ENCODE measurements at regions not wholly inside any gene's neighbourhood (a gene's known extent, or its start where the extent isn't known, plus 50 kb on each side); places are given as distances from the start of the nearest gene placed in this dataset.

DNA sequence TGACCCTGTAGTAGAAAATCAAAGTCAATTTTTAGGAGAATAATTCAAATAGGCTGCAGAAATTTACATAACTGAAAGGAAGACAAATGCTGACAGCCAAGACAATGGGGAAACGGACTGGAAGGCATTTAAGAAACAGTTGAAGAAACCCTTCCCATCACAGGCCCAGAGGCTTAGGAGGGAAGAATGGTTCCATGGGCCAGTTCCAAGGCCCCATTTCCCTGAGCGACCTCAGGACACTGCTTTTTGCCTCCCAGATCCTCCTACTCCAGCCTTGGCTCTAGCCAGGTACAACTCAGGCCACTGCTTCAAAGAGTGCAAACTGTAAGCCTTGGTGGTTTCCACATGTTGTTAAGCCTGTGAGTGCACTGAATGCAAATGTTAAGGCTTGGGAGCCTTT lies 184.1 kb upstream of the SGCD start:
- DNase-seq (ENCODE audit: low spot score) = no peak

DNA sequence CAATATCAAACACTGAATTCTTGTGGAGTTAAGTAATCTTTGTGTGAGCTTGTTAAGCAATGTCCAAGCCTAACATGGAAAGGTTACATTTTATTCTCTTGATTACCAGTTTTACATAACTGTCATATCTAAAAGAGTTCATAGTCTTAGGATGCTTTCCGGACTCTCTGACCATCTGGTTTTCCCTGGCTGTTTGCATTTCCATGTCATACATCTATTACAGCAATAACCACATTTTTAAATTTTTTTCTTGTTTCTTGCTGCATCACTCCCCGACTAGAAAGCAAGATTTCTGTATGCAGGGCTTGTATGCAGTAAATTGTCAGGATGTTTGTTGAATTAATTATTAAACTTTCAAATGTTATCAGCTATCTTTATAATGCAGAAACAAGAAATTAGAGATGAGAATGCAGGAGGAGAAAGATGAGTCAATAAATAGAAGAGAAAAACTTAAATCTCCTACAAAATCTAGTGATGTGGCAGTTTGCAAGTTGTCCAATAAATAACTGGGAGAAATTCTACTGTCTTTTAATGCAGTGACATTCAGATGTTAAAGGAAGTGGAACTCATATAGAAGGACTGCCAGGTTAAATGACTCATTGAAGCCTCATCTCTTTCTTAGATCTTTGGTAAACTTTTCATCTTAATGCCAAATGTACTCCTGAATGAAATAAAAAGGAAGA lies 179.6 kb upstream of the SGCD start:
- no peak for DNase-seq (ENCODE audit: low spot score)

DNA sequence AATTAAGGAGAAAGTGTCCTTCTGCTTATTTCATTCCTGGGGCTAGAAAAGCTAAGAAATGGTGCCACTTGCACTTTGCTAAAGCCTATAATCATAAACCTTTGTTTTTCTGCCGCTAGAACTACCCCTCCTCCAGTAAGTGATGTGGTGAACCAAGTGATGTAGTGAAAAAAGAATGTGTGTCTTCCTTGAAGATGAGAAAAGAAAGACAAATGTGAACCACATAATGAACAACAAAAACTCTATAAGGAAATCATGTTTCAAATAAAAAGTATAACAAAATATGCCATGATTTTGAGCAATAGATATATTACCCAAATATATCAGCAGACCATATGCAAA lies 179.0 kb upstream of the SGCD start:
- no peak for DNase-seq (ENCODE audit: low spot score)

DNA sequence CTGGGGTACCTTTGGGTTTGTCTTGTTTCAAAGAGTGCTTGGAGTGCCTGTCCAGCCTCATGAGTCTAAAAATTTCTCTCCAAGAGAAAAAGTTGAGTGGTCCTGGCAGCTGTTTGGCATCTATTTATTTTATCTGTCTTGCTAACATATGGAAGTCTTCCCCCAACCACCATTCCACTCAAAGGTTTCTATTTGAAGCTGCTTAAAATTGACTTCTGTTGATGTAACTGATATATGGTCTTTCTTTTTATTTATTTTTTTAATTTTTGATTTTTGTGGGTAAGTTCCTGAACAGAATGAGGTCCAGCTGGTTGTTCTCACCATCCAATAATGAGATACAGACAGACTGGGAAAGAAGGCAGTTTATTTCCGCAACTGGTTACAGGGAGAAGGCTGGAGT lies 178.7 kb upstream of the SGCD start:
- DNase-seq (ENCODE audit: low spot score) = no peak

DNA sequence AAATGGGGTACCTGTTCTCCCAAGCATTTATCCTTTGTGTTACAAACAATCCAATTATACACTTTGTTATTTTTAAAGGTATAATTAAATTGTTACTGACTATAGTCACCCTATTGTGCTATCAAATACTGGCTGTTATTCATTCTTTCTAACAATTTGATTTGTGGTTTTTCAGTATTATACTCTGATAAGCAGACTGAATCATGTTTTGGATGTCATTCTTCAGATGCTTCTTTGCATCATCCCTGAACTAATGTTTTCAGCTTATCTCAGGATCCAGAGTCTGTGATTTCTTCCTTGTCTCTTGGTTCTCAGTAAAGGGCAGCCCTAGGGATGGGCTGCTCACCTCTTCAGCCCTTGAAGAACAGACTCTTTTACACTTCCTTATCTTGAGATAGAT lies 177.8 kb upstream of the SGCD start:
- DNase-seq (ENCODE audit: low spot score) = no peak

DNA sequence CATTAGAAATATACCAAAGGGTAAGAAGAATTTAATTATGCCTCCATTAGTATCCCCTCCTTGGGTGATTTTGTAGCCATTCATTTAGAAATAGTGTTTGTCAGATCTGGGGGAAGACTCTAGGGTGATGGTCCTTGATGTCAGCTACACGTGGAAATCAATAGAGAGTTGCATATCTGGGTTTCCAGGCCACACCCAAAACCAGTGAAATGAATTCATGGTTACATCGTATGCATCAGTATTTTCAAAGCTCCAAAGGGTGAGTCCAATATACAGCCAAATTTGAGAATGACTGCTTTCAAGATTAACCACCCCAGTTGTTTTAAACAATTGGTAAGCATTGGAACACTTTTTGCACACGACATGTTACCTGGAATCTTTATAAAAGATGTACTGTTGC lies 173.4 kb upstream of the SGCD start:
- no peak for DNase-seq (ENCODE audit: low spot score)

DNA sequence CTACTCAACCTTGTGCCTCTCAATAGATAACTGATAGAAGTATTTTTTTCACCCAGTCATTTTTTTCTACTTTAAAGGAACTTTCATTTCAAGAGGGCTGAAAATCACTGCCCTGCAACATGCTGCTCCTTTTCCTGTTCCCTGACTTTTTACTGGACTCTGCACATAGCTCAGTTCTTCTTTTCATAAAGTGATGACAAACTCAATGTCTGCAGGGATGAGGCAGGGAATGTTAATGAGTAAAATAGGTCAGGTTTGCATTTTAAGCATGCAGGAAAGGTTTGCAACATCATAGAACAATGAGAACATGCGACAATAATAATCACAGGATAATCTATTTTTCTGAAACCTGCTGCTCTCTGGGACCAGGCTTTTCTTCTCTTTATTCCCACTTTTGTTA lies 172.2 kb upstream of the SGCD start:
- no peak for DNase-seq (ENCODE audit: low spot score)

DNA sequence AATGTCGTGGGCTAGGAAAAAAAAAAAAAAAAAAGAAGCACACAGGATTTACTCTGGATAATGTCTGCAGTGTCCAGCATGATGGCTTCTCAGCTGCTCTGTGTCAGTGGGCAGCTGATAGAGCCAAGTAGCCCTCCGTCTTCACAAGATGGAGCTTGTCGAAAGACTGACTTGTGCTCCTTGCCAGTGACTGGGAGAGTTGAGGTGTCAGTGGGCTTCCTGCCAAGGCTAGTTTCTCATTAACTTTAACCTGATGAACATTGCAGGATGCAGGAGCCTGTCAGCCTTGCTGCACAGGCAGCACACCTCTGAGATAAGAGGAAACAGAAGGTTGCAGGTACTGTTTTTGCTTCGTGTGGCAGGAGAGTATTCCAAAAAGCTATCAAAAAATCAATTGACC lies 171.4 kb upstream of the SGCD start:
- DNase-seq (ENCODE audit: low spot score) = no peak

DNA sequence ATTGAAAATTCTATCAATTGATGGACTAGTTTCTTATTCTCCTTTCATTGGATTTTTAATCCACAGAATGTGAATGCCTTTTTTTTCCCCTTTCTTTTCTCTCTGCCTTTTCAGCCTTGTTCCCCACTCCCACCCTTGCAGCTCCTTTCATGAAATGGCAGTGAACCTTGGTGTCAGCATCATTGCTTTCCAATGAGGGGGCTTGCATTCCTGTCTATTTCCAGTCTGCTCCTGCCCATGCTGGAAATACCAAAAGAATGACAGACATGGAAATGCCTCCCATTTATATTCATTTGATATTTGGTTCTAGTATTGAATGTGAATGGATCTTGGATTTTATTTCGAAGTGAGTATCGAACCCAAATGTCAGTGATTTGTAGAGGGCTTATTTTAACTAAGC lies 162.7 kb upstream of the SGCD start:
- DNase-seq (ENCODE audit: low spot score) = no peak

DNA sequence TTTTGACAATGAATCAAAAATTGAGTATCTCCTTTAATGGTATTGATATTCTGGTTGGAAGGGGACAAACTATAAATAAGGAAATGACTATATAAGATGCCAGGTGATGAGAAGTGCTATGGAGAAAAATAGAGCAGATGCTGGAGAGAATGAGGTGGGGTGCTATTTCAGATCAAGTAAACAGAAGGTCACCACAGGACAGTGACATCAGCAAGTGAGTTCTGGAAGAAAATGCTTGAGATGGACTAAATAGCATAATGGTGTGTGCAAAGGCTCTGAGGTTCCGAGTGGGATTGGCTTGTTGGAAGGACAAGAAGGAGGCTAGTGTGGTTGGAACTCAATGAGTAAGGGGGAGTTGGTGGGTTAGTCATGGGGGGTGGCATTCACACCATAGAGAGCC lies 157.5 kb upstream of the SGCD start:
- no peak for DNase-seq (ENCODE audit: low spot score)

DNA sequence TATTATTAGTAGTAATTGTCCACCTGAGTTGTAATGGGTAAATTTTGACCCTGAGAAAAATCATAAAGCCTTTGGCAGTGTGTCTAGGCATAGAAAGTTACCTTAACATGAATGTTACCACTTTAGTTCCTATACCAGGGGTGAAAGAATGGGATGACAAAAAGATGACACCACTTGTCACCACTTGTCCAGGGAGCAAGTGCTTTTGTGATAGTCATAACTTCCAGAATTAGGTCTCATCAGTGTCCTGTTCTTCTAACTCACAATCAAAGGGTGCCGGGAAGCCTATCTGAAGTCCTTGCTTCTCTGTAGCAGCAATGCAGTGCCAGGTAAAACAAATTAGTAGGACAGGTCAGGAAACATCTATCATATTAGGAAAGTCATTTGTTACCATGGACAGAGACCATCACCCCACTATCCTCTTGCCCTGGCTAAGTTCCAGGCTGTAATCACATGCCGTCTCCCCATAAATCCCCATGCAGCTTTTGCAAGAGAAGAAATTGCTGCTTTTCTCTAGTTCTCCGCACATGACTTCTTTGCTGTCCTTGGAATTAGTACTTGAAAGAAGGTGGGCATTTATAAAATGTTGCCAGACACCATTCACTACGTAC lies 156.5 kb upstream of the SGCD start:
- no peak for DNase-seq (ENCODE audit: low spot score)

DNA sequence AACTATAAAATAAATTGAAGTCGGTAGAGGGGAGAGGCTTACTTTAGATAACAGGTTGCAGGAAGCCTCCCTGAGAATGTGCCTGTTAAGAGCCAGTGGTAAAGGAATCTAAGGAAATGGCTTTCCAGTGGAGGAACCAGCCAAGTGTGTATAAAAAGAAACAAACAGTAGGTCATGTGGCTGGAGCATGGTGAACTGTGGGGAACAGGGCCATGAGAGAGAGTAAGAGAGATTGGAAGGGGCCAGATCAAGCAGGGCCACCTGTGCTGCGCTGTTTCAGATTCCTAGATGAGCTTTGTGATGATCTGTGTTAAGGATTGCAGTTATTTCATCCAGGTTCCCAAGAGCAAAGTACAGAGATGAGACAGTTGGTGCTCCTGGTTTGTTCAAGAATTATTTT lies 152.7 kb upstream of the SGCD start:
- DNase-seq (ENCODE audit: low spot score) = no peak

DNA sequence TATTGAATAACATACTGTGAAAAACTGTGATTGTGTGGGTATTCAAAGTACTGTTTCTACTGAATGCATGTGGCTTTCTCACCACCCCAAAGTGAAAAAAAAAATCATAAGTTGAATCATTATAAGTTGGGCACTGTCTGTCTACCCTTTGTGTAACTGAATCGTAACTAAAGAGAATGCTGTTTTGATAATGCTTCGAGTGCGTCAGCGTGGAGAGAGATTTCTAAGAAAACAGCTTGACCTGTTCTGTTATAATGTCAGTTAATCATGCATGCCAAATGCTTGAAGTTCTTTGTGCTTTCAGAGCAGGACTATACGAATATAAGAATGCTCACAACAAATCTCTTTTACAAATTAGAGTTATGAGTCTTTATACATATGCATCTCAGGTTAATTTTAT lies 148.8 kb upstream of the SGCD start:
- DNase-seq (ENCODE audit: low spot score) = no peak

DNA sequence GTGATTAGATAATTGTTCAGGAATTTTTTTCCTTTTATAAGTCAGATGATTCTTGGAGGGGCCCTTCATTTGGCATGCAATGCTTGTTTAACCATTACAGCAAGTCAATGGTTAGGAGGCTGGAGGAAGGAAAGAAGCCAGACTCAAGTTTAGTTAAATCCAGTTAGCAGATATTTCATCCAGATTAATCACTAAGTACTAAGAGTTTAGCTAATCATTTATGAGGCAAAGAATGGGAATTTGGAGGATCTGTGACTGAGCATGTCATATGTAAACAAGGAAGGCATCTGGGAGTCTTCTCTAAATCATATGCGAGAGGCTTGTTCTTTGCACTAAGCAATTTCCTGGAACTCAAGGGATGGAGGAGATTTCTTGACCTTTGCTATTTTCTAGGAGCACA lies 145.3 kb upstream of the SGCD start:
- no peak for DNase-seq (ENCODE audit: low spot score)

DNA sequence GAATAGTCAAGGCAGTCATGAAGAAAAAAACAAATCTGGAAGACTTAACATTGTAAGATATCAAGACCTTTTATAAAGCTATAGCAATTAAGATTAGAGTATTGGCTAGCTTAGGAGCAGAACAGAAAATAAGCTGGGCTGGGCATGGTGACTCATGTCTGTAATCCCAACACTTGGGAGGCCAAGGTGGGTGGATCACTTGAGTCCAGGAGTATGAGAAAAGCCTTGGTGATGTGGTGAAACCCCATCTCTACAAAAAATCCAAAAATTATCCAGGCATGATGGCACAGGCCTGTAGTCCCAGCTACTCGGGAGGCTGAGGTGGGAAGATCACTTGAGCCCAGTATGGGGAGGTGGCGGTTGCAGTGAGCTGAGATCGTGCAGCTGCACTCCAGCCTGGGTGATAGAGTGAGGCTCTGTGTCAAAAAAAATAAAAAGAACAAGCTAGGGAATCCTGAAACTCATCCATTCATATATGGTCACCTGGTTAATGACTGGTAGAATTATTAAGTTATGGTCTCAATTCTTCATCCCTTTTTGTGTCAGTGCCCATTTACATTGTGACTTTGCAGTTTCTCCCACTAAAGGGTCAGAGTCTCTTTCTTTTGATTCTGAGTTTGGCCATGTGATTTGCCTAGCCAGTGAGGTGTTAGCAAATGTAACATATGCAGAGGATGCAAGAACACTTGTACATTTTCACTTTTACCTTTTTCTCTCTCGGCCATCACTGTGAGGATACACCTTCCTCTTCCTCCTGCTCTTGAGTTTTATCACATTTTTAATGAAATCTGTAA lies 144.6 kb upstream of the SGCD start:
- DNase-seq (ENCODE audit: low spot score) = no peak

DNA sequence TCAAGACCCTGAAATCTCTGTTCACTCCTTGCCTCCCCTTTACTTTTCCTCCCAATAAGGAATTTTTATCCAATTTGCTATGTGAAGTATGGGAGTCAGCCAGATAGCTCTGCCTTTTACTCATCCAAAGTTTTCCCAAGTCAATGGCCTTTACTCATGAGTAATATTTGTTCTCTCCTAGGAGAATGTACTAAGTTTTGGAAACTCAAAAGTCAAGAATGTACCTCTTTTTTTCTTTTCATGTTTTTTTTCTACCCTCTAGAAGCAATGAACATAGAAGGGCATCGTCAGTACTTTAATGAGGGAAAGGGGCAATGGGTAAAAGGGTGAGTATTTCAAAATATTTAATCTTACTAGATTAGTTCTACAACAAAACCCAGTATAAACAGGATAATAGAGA lies 140.2 kb upstream of the SGCD start:
- DNase-seq (ENCODE audit: low spot score) = no peak

DNA sequence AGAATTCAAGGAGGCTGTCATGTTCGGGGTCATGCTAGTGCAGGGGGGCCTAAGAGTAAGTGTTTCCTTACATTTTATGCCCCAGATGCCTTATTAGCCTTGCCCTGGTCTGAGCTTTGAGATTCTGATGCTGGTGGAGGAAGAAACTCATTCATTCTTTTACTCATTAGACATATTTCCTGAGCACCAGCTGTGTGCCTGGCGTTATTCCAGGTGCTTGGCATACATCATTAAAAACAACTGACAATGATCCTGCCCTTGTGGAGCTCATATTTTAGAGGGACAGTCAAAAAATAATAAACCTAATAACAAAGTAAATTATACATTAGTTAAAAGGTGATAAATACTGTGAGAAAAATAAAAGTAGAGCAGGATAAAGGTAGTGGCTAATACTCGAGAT lies 138.9 kb upstream of the SGCD start:
- DNase-seq (ENCODE audit: low spot score) = no peak

DNA sequence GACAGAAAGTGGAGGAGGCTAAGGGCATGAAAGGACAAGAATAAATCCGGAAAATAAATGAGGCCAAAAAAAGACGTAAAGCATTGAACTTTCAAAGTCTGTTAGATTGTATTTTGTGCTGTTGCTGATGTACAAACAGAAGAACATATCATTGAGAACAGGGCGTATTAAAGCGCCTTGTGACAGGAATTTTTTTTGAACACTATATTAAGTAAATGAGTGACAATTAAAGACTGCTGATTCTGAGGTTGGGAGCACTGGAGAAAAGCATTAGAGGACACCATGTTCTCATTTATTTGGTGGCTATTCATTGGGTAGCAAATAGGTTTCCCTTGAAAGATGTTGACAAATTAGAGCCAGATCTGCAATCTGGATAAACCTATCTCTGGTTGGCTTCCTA lies 137.3 kb upstream of the SGCD start:
- DNase-seq (ENCODE audit: low spot score) = no peak

DNA sequence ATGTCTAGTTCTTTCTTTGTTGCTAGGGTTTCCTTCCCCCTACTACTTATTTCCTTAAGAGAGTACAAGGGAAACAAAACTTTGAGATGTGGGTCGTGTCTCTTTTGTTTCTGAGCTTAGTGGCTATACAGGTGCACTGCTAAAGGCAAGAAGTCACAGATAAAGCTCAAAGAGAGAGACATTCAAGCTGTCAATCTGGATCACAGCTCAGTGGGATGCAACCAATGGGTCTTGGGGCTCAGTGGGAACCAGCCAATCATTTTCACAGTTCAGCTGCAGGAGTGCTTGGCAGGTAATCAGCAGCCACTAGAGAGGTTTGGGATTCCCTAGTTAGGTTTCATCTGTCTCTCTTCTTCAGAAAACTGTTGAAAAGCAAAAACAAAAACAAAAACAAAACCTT lies 135.4 kb upstream of the SGCD start:
- no peak for DNase-seq (ENCODE audit: low spot score)

DNA sequence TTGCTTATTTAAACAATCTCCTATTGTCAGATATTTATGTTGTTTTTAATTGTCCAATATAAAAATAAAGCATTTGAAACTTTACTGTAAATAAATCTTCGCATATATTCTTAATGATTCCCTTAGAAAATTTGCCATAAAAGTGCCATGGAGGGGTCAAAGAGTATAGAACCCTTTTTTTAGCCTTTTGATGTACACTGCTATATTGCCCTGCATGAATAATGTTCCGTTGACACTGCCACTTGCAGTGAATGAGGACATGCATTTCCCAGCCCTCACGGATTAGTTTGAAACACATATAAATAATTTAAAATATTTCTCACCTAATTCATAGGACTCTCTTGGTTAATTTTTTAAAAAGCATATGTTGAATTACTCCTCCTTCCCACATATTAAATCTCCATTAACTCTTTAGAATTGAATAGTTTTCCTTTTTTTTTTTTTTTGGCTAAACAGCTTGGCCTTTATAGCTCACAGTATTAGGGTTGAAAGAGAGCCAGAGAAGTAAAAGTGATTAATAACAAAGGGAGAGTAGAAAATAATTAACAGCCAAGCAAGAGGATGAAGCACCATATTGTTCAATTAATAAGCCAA lies 129.8 kb upstream of the SGCD start:
- DNase-seq (ENCODE audit: low spot score) = no peak

DNA sequence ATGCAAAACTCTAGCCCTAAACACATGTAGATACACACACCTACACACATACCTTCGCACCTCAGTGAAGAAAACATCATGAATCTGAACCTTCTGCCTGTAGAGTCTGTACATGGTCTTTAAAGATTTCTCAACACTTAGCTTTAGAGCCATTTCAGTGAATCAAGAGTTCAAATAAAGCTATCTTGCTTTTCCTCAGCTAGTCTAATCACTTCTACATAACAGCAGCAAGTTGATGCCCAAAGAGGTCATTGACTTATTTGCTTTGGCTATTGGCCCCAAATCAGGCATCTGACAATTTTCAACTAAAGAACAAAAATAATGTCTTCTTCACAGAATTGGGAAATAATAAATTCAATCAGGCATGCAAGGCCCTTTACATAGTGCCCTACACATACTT lies 127.9 kb upstream of the SGCD start:
- no peak for DNase-seq (ENCODE audit: low spot score)

DNA sequence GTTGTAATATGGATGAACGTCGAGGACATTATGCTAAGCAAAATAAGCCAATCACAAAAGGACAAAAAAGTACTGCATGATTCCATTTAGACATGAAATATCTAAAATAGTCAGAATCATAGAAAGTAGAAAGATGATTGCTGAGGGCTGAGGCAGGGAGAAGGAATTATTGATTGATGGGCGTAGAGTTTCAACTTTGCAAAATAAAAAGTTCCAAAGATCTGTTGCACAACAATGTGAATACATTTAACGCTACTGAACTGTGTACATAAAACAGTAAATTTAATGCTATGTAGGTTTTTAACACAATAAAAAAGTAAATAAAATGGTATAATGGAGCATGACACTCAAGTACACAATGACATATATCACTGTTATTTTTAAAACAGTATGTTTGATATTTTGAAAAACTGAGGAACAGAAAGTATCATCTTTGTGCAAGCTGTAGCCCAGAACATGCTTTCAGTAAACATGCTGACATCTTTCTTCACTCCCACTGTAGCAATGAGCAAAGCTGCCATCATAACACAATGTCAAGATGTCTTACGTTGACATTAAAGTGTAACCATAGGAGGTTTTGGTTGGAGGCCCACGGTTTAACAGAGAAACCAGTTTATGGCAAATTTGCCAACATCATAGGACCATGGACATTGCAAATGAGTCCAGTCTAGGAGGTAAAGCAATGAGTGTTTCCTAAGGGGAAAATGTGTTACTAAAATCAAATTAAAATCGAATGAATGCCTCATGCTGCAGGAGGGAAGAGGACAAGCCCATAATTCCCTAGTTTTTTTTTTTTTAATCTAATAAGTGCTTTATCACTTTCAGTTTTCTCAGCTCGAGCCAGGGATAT lies 125.8 kb upstream of the SGCD start:
- no peak for DNase-seq (ENCODE audit: low spot score)

All from CD4-positive, alpha-beta T cell treated with Interleukin-6 at 100 ng/mL for 8 hours (primary cell).